ENCODE measurements at regions not wholly inside any gene's neighbourhood (a gene's known extent, or its start where the extent isn't known, plus 50 kb on each side); places are given as distances from the start of the nearest gene placed in this dataset.

GRCh38 chr3:117932441-117932840, 1102.2 kb downstream of the IGSF11 start:
- TF ChIP-seq CTCF (IDR thresholded peaks at IDR 0.05; ENCODE audit: borderline replicate concordance, extremely low read depth, low read length, poor library complexity, severe bottlenecking) (no peak), EZH2 (IDR thresholded peaks at IDR 0.05; ENCODE audit: borderline replicate concordance, low read depth, low read length, severe bottlenecking) (no peak)
